Tibial artery (tissue), 4 donors: ENCODE measurements at regions not wholly inside any gene's neighbourhood (a gene's known extent, or its start where the extent isn't known, plus 50 kb on each side); places are given as distances from the start of the nearest gene placed in this dataset.
"Not testable (repeated sequence)": the region's sequence is repeated elsewhere in the genome, so short reads cannot be mapped to it uniquely, and the experiment has no call there.

Source experiments
- DNase-seq, 2 donors: peaks; one replicate each; pipeline ENCODE4 v3.0.0-alpha.2; 2019
- H3K27ac ChIP-seq, 2 donors: fragments of 200-600 bp; sonication (generic) in 1 of 2; 1 replicate in 1 of 2; 2 replicates in 1 of 2; pipeline ENCODE4 v1.5.1; 2018 to 2019; ENCODE audit warnings: mild to moderate bottlenecking in 1 of 2
- H3K27me3 ChIP-seq, 2 donors: fragments of 200-600 bp; sonication (generic) in 1 of 2; one replicate each; pipeline versions ENCODE4 v1.5.1 to v1.6.0; 2016 to 2019
- H3K36me3 ChIP-seq, 3 donors: fragments of 200-600 bp; sonication (generic) in 2 of 3; one replicate each; pipeline ENCODE4 v1.5.1; 2016 to 2019; ENCODE audit warnings: mild to moderate bottlenecking in 2 of 3
- H3K4me1 ChIP-seq, 4 donors: fragments of 200-600 bp; sonication (generic) in 2 of 4; 1 replicate in 3 of 4; 2 replicates in 1 of 4; pipeline ENCODE4 v1.5.1; 2016 to 2019
- H3K4me3 ChIP-seq, 2 donors: fragments of 200-600 bp; sonication (generic) in 1 of 2; 1 replicate in 1 of 2; 2 replicates in 1 of 2; pipeline ENCODE4 v1.5.1; 2018 to 2019; ENCODE audit warnings: mild to moderate bottlenecking in 2 of 2
- H3K9me3 ChIP-seq, 3 donors: fragments of 200-600 bp; sonication (generic) in 1 of 3; one replicate each; pipeline ENCODE4 v1.5.1; 2016 to 2019
- CTCF ChIP-seq, 2 experiments: fragments of 200-600 bp in 1 of 2; fragments of 450-650 bp in 1 of 2; IDR thresholded peaks; one replicate each; pipeline ENCODE4 v1.5.1; 2017 to 2019; ENCODE audit warnings: antibody characterized with exemption in 2 of 2, mild to moderate bottlenecking in 1 of 2, moderate library complexity in 1 of 2
- intact Hi-C: fragments of 100-400 bp; cut with DNase I; formaldehyde crosslinking; loops from one replicate; pipeline ENCODE4 v1.15.0; 2023; ENCODE audit warnings: low total_unique reads

- Histone ChIP-seq H3K4me1 (no peaks in the 10 kb centered on the region), H3K9me3 (no peaks in the 10 kb centered on the region), H3K27me3 (no peaks in the 10 kb centered on the region), H3K4me3 (no peak overlapping the region), H3K27ac (no peak overlapping the region), H3K36me3 (no peaks in the 10 kb centered on the region)
- no peak for TF ChIP-seq CTCF (IDR thresholded peaks at IDR 0.05)
- no peak for DNase-seq
- intact Hi-C loops = no loop called here
Measured at GRCh38 chr3:82567029-82567600, 805.7 kb upstream of the GBE1 start.

GRCh38 chr3:82562896-82563295 lies 801.5 kb upstream of the GBE1 start:
- H3K4me1 ChIP-seq = no peaks in the 10 kb centered on the region
- no peaks in the 10 kb centered on the region for H3K27me3 ChIP-seq
- no peak for DNase-seq
- H3K27ac ChIP-seq = no peak overlapping the region
- TF ChIP-seq CTCF (IDR thresholded peaks at IDR 0.05) = no peak
- no peaks in the 10 kb centered on the region for H3K9me3 ChIP-seq
- intact Hi-C loops = no loop called here
- no peak overlapping the region for H3K4me3 ChIP-seq
- no peaks in the 10 kb centered on the region for H3K36me3 ChIP-seq

- Histone ChIP-seq H3K9me3 (no peaks in the 10 kb centered on the region), H3K27me3 (no peaks in the 10 kb centered on the region), H3K4me1 (no peaks in the 10 kb centered on the region), H3K36me3 (no peaks in the 10 kb centered on the region), H3K27ac (no peak overlapping the region), H3K4me3 (no peak overlapping the region)
- no peak for TF ChIP-seq CTCF (IDR thresholded peaks at IDR 0.05)
- DNase-seq = no peak
- intact Hi-C loops = no loop called here
Measured at GRCh38 chr3:82561784-82562183, 800.3 kb upstream of the GBE1 start.

GRCh38 chr3:82558081-82558480 lies 796.6 kb upstream of the GBE1 start:
- H3K36me3 ChIP-seq = no peaks in the 10 kb centered on the region
- H3K9me3 ChIP-seq = no peaks in the 10 kb centered on the region
- H3K27ac ChIP-seq = no peak overlapping the region
- H3K4me1 ChIP-seq = no peaks in the 10 kb centered on the region
- no peaks in the 10 kb centered on the region for H3K27me3 ChIP-seq
- no peak for DNase-seq
- H3K4me3 ChIP-seq = no peak overlapping the region
- no peak for TF ChIP-seq CTCF (IDR thresholded peaks at IDR 0.05)
- intact Hi-C loops = no loop called here

GRCh38 chr3:82556113-82556512 lies 794.7 kb upstream of the GBE1 start:
- no peaks in the 10 kb centered on the region for H3K36me3 ChIP-seq
- no peak for DNase-seq
- no peaks in the 10 kb centered on the region for H3K9me3 ChIP-seq
- TF ChIP-seq CTCF (IDR thresholded peaks at IDR 0.05) = no peak
- intact Hi-C loops = no loop called here
- H3K27ac ChIP-seq = no peak overlapping the region
- no peak overlapping the region for H3K4me3 ChIP-seq
- H3K4me1 ChIP-seq = no peaks in the 10 kb centered on the region
- H3K27me3 ChIP-seq = no peaks in the 10 kb centered on the region

- H3K9me3 ChIP-seq, H3K27ac ChIP-seq, H3K36me3 ChIP-seq, H3K4me1 ChIP-seq, H3K4me3 ChIP-seq, H3K27me3 ChIP-seq, DNase-seq, intact Hi-C loops: not testable (repeated sequence)
Measured at GRCh38 chr3:82542556-82542955, 781.1 kb upstream of the GBE1 start.
